KMS-11 (cell line): ENCODE measurements at regions not wholly inside any gene's neighbourhood (a gene's known extent, or its start where the extent isn't known, plus 50 kb on each side); places are given as distances from the start of the nearest gene placed in this dataset.
"Not testable (repeated sequence)": the region's sequence is repeated elsewhere in the genome, so short reads cannot be mapped to it uniquely, and the experiment has no call there.

Experiments
- H2AFZ ChIP-seq: fragments of 200-600 bp; sonication (generic); 2 replicates; pipeline ENCODE4 v1.6.1; 2016; ENCODE audit warnings: antibody characterized with exemption, mixed run types, low read depth
- H3K27ac ChIP-seq: fragments of 200-600 bp; sonication (generic); 2 replicates; pipeline ENCODE4 v1.6.1; 2016; ENCODE audit warnings: mild to moderate bottlenecking, mixed run types
- H3K27me3 ChIP-seq: fragments of 200-600 bp; sonication (generic); 2 replicates; pipeline ENCODE4 v1.6.1; 2017; ENCODE audit warnings: mild to moderate bottlenecking, low read depth, mixed run types, moderate library complexity; ENCODE audit not compliant: insufficient read depth
- H3K36me3 ChIP-seq: fragments of 200-600 bp; sonication (generic); 2 replicates; pipeline ENCODE4 v1.6.1; 2017; ENCODE audit warnings: mild to moderate bottlenecking, mixed run types; ENCODE audit not compliant: insufficient read depth
- H3K4me1 ChIP-seq: fragments of 200-600 bp; sonication (generic); 2 replicates; pipeline ENCODE4 v1.6.1; 2016; ENCODE audit warnings: mild to moderate bottlenecking, low read depth, mixed run types; ENCODE audit not compliant: poor library complexity, severe bottlenecking
- H3K4me2 ChIP-seq: fragments of 200-600 bp; sonication (generic); 2 replicates; pipeline ENCODE4 v1.7.0; 2016; ENCODE audit warnings: mild to moderate bottlenecking, mixed run types
- H3K4me3 ChIP-seq: fragments of 200-600 bp; sonication (generic); IDR thresholded peaks from 2 replicates; pipeline ENCODE4 v1.6.1; 2017; ENCODE audit warnings: low read depth, low read length, mixed read lengths; ENCODE audit not compliant: insufficient read depth
- H3K79me2 ChIP-seq: fragments of 200-600 bp; sonication (generic); 2 replicates; pipeline ENCODE4 v1.6.1; 2016; ENCODE audit warnings: low read depth, mixed run types; ENCODE audit not compliant: insufficient read depth
- H3K9ac ChIP-seq: fragments of 200-600 bp; sonication (generic); 2 replicates; pipeline ENCODE4 v1.6.1; 2016; ENCODE audit warnings: mild to moderate bottlenecking, mixed run types
- H4K20me1 ChIP-seq: fragments of 200-600 bp; sonication (generic); 2 replicates; pipeline ENCODE4 v1.6.1; 2016; ENCODE audit warnings: mild to moderate bottlenecking, mixed run types; ENCODE audit not compliant: insufficient read depth

DNA sequence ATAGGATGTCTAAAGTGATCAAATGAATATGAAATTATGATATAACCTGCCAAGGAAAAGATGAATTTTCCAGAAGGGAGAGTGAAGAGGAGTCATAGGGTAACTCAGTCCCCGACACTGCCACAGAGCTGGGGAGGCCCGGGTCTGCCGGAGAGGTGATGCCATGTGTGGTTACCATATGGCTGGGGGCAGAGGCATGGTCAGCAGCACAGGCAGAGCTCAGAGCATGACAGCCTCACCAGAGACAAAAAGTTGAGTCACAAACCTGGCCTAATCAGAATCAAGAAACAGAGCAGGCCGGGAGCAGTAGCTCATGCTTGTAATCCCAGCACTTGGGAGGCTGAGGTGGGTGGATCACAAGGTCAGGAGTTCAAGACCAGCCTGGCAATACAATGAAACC is 322.4 kb downstream of the GOLGA6L6 start:
- not testable (repeated sequence) for H3K27me3 ChIP-seq, H3K36me3 ChIP-seq, H3K4me2 ChIP-seq, H3K4me1 ChIP-seq, H3K27ac ChIP-seq, H2AFZ ChIP-seq, H4K20me1 ChIP-seq, H3K79me2 ChIP-seq, H3K4me3 ChIP-seq, H3K9ac ChIP-seq

DNA sequence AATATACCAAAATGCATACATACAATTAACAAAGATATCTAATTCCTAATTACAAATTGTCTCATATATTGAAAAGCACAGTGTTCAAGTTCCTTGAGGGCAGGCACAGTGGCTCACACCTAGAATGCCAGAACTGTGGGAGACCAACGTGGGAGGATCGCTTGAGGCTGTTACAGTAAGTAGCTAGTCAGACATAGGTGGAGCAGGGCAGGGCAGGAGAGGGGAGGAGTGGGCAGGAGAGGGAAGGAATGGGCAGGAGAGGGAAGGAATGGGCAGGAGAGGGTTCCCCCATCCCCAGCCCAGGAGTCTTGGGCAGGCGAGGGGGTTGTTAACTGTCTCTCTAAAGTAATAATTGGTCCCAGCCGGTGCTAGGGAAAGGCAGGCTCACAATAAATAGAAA is 325.9 kb downstream of the GOLGA6L6 start:
- H3K36me3 ChIP-seq, H3K4me2 ChIP-seq, H4K20me1 ChIP-seq, H3K4me1 ChIP-seq, H3K27me3 ChIP-seq, H3K27ac ChIP-seq, H3K4me3 ChIP-seq, H3K9ac ChIP-seq, H3K79me2 ChIP-seq, H2AFZ ChIP-seq: not testable (repeated sequence)

DNA sequence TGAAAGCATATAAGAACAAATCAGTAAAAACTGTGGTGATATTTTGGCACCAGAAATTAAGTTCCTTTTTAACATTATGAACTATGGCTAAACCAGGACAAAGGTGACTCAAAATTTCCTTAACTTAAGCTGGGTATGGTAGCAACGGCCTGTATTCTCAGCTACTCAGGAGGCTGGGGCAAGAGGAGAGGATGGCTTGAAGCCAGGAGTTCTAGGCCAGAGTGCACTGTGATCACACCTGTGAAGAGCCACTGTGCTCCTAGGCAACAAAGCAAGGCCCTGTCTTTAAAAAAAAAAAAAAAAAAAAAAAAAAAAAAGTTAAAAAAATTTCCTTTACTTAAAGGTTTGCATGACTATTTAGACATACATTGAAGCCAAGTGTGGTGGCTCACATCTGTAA is 327.5 kb downstream of the GOLGA6L6 start:
- H3K4me3 ChIP-seq, H3K79me2 ChIP-seq, H2AFZ ChIP-seq, H3K27me3 ChIP-seq, H3K4me1 ChIP-seq, H3K27ac ChIP-seq, H3K9ac ChIP-seq, H4K20me1 ChIP-seq, H3K4me2 ChIP-seq, H3K36me3 ChIP-seq: not testable (repeated sequence)

DNA sequence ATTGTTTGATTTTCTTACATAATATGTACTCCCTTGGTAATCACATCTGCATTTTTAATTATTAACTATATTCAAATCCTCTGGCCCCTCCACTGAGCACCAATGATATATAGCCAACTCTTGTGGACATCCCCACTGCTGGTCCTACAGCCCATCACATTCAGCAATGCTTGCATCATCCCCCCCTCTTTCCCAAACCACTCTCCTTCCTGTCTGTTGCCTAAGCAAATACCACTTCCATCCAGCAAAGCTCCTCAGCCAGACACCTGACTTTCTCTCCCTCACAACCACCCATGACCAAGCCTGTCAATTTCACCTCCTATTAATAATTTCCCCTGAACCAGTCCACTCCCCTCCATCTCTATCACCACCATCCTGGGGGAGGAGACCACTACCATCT is 330.1 kb downstream of the GOLGA6L6 start:
- not testable (repeated sequence) for H2AFZ ChIP-seq, H3K79me2 ChIP-seq, H3K4me3 ChIP-seq, H3K4me2 ChIP-seq, H3K27me3 ChIP-seq, H3K9ac ChIP-seq, H4K20me1 ChIP-seq, H3K4me1 ChIP-seq, H3K36me3 ChIP-seq, H3K27ac ChIP-seq

DNA sequence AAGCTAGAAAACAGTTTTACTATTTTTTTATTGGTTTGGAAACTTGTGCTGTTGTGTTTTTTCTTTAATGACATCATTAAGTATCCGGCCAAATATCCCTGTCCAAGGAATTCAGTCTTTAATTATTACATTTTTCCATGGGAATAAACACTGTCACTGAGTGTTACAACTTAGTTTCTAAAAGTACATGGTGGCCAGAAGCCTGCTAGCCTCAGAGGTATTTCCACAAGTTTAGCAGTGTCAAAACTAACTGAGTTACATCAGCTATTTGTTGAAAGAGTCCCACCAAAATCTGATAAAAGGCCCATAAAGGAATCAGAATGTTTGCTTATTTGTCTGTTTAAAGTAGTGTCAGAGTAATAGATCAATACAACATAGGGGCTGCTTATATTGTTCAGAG is 331.6 kb downstream of the GOLGA6L6 start:
- H3K4me2 ChIP-seq, H3K4me3 ChIP-seq, H3K27me3 ChIP-seq, H3K27ac ChIP-seq, H3K79me2 ChIP-seq, H3K9ac ChIP-seq, H2AFZ ChIP-seq, H3K4me1 ChIP-seq, H3K36me3 ChIP-seq, H4K20me1 ChIP-seq: not testable (repeated sequence)

DNA sequence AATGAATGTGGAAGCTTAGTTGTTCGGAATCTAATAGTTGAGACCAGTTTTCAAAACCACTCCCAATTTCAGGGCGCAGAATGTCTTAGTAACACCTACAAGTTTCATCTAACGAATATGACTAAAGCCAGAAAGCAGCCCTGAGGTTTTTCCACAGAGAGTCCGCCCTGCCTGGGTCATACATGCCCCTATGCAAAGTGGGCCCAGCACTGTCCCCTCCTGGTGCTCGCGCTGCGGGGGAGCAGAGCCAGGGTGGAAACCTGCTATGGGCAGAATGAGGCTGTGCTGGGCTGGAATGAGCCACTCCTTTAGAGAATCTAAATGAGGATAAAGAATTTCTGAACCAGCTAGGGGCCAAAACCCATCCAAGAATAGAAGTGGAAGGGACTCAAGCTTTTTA is 334.0 kb downstream of the GOLGA6L6 start:
- not testable (repeated sequence) for H3K79me2 ChIP-seq, H3K4me1 ChIP-seq, H2AFZ ChIP-seq, H3K27me3 ChIP-seq, H3K4me3 ChIP-seq, H3K36me3 ChIP-seq, H3K9ac ChIP-seq, H3K27ac ChIP-seq, H3K4me2 ChIP-seq, H4K20me1 ChIP-seq

DNA sequence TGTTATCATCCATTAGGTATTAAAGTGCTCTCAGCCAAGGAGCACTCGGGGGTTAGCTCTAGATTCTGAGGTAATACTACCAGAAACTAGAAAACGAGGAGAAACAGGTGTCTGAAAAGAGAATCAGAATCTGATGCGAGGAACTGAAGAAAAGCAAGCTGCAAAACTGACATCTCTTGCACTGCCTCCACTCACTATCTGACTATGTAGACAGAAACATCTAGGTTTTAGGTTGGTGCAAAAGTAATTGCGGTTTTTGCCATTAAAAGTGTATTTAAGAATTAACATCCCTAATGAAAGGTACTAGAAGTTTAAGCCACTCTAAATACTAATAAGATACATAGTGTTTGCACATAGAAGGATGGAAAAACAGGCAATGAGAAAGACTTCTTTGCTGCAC is 334.4 kb downstream of the GOLGA6L6 start:
- H3K79me2 ChIP-seq, H3K4me2 ChIP-seq, H3K27me3 ChIP-seq, H3K4me3 ChIP-seq, H3K36me3 ChIP-seq, H2AFZ ChIP-seq, H4K20me1 ChIP-seq, H3K9ac ChIP-seq, H3K27ac ChIP-seq, H3K4me1 ChIP-seq: not testable (repeated sequence)

DNA sequence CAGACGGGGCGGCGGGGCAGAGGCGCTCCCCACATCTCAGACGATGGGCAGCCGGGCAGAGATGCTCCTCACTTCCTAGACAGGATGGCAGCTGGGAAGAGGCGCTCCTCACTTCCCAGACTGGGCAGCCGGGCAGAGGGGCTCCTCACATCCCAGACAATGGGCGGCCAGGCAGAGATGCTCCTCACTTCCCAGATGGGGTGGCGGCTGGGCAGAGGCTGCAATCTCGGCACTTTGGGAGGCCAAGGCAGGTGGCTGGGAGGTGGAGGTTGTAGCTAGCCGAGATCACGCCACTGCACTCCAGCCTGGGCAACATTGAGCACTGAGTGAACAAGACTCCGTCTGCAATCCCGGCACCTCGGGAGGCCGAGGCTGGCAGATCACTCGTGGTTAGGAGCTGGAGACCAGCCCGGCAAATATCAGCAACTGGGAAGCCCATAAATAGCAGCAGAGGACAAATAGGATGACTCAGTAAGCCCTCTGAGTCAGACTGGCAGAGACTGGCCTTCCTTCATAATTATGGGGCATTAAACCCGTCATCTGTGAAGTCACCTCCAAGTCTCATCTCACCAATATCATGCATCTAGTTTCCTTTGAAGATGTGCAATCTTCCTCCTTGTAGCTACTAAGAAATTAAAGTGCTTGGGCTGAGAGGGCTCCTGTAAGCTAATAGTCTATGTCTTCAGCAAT is 337.3 kb downstream of the GOLGA6L6 start:
- H3K4me3 ChIP-seq, H3K4me2 ChIP-seq: not testable (repeated sequence)

DNA sequence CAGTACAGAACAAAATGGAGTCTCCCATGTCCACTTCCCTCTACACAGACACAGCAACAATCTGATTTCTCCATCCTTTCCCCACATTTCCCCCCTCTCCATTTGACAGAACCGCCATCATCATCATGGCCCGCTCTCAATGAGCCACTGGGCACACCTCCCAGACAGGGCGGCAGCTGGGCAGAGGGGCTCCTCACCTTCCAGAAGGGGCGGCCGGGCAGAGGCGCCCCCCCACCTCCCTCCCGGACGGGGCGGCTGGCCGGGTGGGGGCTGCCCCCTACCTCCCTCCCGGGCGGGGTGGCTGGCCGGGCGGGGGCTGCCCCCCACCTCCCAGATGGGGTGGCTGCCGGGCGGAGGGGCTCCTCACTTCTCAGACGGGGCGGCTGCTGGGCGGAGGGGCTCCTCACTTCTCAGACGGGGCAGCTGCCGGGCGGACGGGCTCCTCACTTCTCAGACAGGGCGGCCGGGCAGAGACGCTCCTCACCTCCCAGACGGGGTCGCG is 337.9 kb downstream of the GOLGA6L6 start:
- H3K27me3 ChIP-seq, H3K79me2 ChIP-seq, H4K20me1 ChIP-seq, H3K4me3 ChIP-seq, H2AFZ ChIP-seq, H3K4me1 ChIP-seq, H3K36me3 ChIP-seq, H3K9ac ChIP-seq, H3K27ac ChIP-seq, H3K4me2 ChIP-seq: not testable (repeated sequence)

More for the DNA sequence above, 337.3 kb downstream of the GOLGA6L6 start:
- not testable (repeated sequence) for H2AFZ ChIP-seq, H3K9ac ChIP-seq, H3K27me3 ChIP-seq, H3K36me3 ChIP-seq, H3K27ac ChIP-seq, H3K79me2 ChIP-seq, H4K20me1 ChIP-seq, H3K4me1 ChIP-seq
